H9 (cell line): ENCODE measurements at regions not wholly inside any gene's neighbourhood (a gene's known extent, or its start where the extent isn't known, plus 50 kb on each side); places are given as distances from the start of the nearest gene placed in this dataset.

Experiments
- DNase-seq: peaks from one replicate; pipeline ENCODE4 v3.0.0-alpha.2; 2017
- H2AFZ ChIP-seq: one replicate; pipeline ENCODE4 v1.6.1; 2013; ENCODE audit warnings: mild to moderate bottlenecking, low read length, control low read depth, moderate library complexity
- H2AK5ac ChIP-seq: 2 replicates; pipeline ENCODE4 v1.6.1; 2013; ENCODE audit warnings: low read length, control low read depth, mixed read lengths; ENCODE audit not compliant: insufficient read length
- H2BK120ac ChIP-seq: one replicate; pipeline ENCODE4 v1.6.1; 2013; ENCODE audit warnings: low read depth, mild to moderate bottlenecking, low read length, control low read depth, inconsistent platforms; ENCODE audit not compliant: poor library complexity, severe bottlenecking
- H2BK12ac ChIP-seq: 2 replicates; pipeline ENCODE4 v1.6.1; 2013; ENCODE audit warnings: low read length, control low read depth, mixed read lengths, low read depth; ENCODE audit not compliant: insufficient read length
- H2BK15ac ChIP-seq: 2 replicates; pipeline ENCODE4 v1.6.1; 2013; ENCODE audit warnings: low read depth, low read length, control low read depth
- H2BK20ac ChIP-seq: one replicate; pipeline ENCODE4 v1.6.1; 2013; ENCODE audit warnings: low read depth, mild to moderate bottlenecking, low read length, control low read depth, inconsistent platforms; ENCODE audit not compliant: poor library complexity, severe bottlenecking
- H2BK5ac ChIP-seq: 2 replicates; pipeline ENCODE4 v1.6.1; 2013; ENCODE audit warnings: low read length, control low read depth, mixed read lengths; ENCODE audit not compliant: insufficient read length
- H3K14ac ChIP-seq: 2 replicates; pipeline ENCODE4 v1.6.1; 2013; ENCODE audit warnings: low read length, control low read depth; ENCODE audit not compliant: insufficient read depth
- H3K18ac ChIP-seq: 2 replicates; pipeline ENCODE4 v1.6.1; 2013; ENCODE audit warnings: low read depth, mild to moderate bottlenecking, mixed read lengths, low read length, control low read depth; ENCODE audit not compliant: insufficient read length
- H3K23ac ChIP-seq: 2 replicates; pipeline ENCODE4 v1.6.1; 2013; ENCODE audit warnings: low read length, control low read depth, mixed read lengths, low read depth; ENCODE audit not compliant: insufficient read length
- H3K23me2 ChIP-seq: 2 replicates; pipeline ENCODE4 v1.6.1; 2013; ENCODE audit warnings: low read depth, mild to moderate bottlenecking, mixed read lengths, low read length, control low read depth; ENCODE audit not compliant: insufficient read length, poor library complexity, severe bottlenecking
- H3K27ac ChIP-seq: 2 replicates; pipeline ENCODE4 v1.5.1; 2013; ENCODE audit warnings: low read length, control low read depth, mixed read lengths, low read depth; ENCODE audit not compliant: insufficient read length
- H3K27me3 ChIP-seq: 2 replicates; pipeline ENCODE4 v1.6.1; 2013; ENCODE audit warnings: low read length, control low read depth, inconsistent platforms; ENCODE audit not compliant: insufficient read depth
- H3K4ac ChIP-seq: 2 replicates; pipeline ENCODE4 v1.6.1; 2013; ENCODE audit warnings: low read depth, mild to moderate bottlenecking, control low read depth, inconsistent platforms, low read length, moderate library complexity
- H3K4me1 ChIP-seq: 2 replicates; pipeline ENCODE4 v1.6.1; 2013; ENCODE audit warnings: low read length, control low read depth, inconsistent platforms; ENCODE audit not compliant: insufficient read depth
- H3K4me2 ChIP-seq: 2 replicates; pipeline ENCODE4 v1.6.1; 2013; ENCODE audit warnings: low read length, control low read depth, mixed read lengths; ENCODE audit not compliant: insufficient read length, insufficient read depth
- H3K56ac ChIP-seq: 2 replicates; pipeline ENCODE4 v1.6.1; 2013; ENCODE audit warnings: low read depth, mild to moderate bottlenecking, mixed read lengths, low read length, control low read depth; ENCODE audit not compliant: insufficient read length
- H3K79me1 ChIP-seq: 2 replicates; pipeline ENCODE4 v1.6.1; 2013; ENCODE audit warnings: low read depth, mild to moderate bottlenecking, moderate library complexity, low read length, control low read depth, inconsistent platforms; ENCODE audit not compliant: insufficient read depth, poor library complexity, severe bottlenecking
- H3K79me2 ChIP-seq: 2 replicates; pipeline ENCODE4 v1.6.1; 2013; ENCODE audit warnings: low read length, control low read depth, inconsistent platforms; ENCODE audit not compliant: insufficient read depth
- H3K9ac ChIP-seq: 2 replicates; pipeline ENCODE4 v1.6.1; 2013; ENCODE audit warnings: low read length, control low read depth, mixed read lengths; ENCODE audit not compliant: insufficient read length; ENCODE audit errors: extremely low read depth
- H3K9me3 ChIP-seq: one replicate; pipeline ENCODE4 v1.6.1; 2013; ENCODE audit warnings: low read depth, low read length, inconsistent platforms; ENCODE audit not compliant: control insufficient read depth
- H3T11ph ChIP-seq: one replicate; pipeline ENCODE4 v1.6.1; 2013; ENCODE audit warnings: mild to moderate bottlenecking, low read length, control low read depth, inconsistent platforms
- H4K20me1 ChIP-seq: one replicate; pipeline ENCODE4 v1.6.1; 2013; ENCODE audit not compliant: control insufficient read depth, insufficient read length, insufficient read depth
- H4K5ac ChIP-seq: 2 replicates; pipeline ENCODE4 v1.6.1; 2013; ENCODE audit warnings: low read depth, mild to moderate bottlenecking, mixed read lengths, low read length, control low read depth; ENCODE audit not compliant: insufficient read length
- H4K8ac ChIP-seq: replicated peaks from 2 replicates; pipeline ENCODE4 v1.6.1; 2013; ENCODE audit warnings: low read length, control low read depth, mixed read lengths, low read depth; ENCODE audit not compliant: insufficient read length
- H4K91ac ChIP-seq: 2 replicates; pipeline ENCODE4 v1.6.1; 2013; ENCODE audit warnings: low read depth, mild to moderate bottlenecking, moderate library complexity, mixed read lengths, low read length, control low read depth; ENCODE audit not compliant: insufficient read length
- H3K27ac Mint-ChIP-seq, 3 experiments: 2 replicates in 2 of 3; 3 replicates in 1 of 3; pipeline ENCODE4 v1.8.0; 2020 to 2021; ENCODE audit warnings: mixed read lengths in 3 of 3, mild to moderate bottlenecking in 1 of 3, moderate library complexity in 1 of 3
- H3K27me3 Mint-ChIP-seq: 2 replicates; pipeline ENCODE4 v1.8.0; 2021; ENCODE audit warnings: low read depth, mild to moderate bottlenecking, moderate library complexity, mixed read lengths
- H3K36me3 Mint-ChIP-seq, 3 experiments: 2 replicates in 2 of 3; 3 replicates in 1 of 3; pipeline ENCODE4 v1.8.0; 2020 to 2021; ENCODE audit warnings: low read depth in 3 of 3, mixed read lengths in 3 of 3; ENCODE audit not compliant: insufficient read depth in 1 of 3
- H3K4me1 Mint-ChIP-seq, 2 experiments: 2 replicates each; pipeline ENCODE4 v1.8.0; 2020; ENCODE audit warnings: mixed read lengths in 2 of 2
- H3K4me3 Mint-ChIP-seq, 2 experiments: 2 replicates in 1 of 2; 3 replicates in 1 of 2; pipeline ENCODE4 v1.8.0; 2020 to 2021; ENCODE audit warnings: mild to moderate bottlenecking in 2 of 2, mixed read lengths in 2 of 2, moderate library complexity in 1 of 2
- H3K9me3 Mint-ChIP-seq, 2 experiments: 2 replicates in 1 of 2; 3 replicates in 1 of 2; pipeline ENCODE4 v1.8.0; 2020; ENCODE audit warnings: mild to moderate bottlenecking in 2 of 2, mixed read lengths in 2 of 2, moderate library complexity in 1 of 2
- CTCF ChIP-seq: fragments of 200-600 bp; sonication (generic); conservative IDR thresholded peaks from 3 replicates; pipeline ENCODE4 v1.8.0; 2021; ENCODE audit warnings: antibody characterized with exemption, mild to moderate bottlenecking

GRCh38 chr12:70032076-70032475 is 207.0 kb downstream of the MYRFL start:
- Histone ChIP-seq H2BK20ac (no peak overlapping the region), H3K9me3 (no peaks in the 10 kb centered on the region), H3K14ac (no peak overlapping the region), H3K56ac (no peak overlapping the region), H3T11ph (no peak overlapping the region), H2AK5ac (no peak overlapping the region), H2BK120ac (no peak overlapping the region), H4K20me1 (no peaks in the 10 kb centered on the region), H3K79me1 (no peaks in the 10 kb centered on the region), H3K23me2 (no peaks in the 10 kb centered on the region), H2BK12ac (no peak overlapping the region), H3K4me1 (no peaks in the 10 kb centered on the region; the same call in 1 of the 2 replicates), H4K91ac (no peak overlapping the region), H4K8ac (no peak overlapping the region), H3K23ac (no peak overlapping the region), H2AFZ (no peak overlapping the region), H3K4ac (no peak overlapping the region), H3K27ac (no peak overlapping the region), H3K4me2 (no peak overlapping the region), H4K5ac (no peak overlapping the region), H3K79me2 (no peaks in the 10 kb centered on the region), H3K18ac (no peak overlapping the region), H3K9ac (no peak overlapping the region), H3K27me3 (no peaks in the 10 kb centered on the region), H2BK5ac (no peak overlapping the region), H2BK15ac (no peak overlapping the region)
- Mint-ChIP-seq H3K4me3 (no peak overlapping the region), H3K9me3 (peaks cover 4 to 8% of the 10 kb centered on the region in 2 experiments; a peak in 3 of 5 replicates), H3K4me1 (peaks cover 9 to 18% of the 10 kb centered on the region in 2 experiments), H3K27ac (no peak overlapping the region), H3K27me3 (no peaks in the 10 kb centered on the region), H3K36me3 (peaks cover 0 to 6% (median 0%) of the 10 kb centered on the region in 3 experiments; a peak in 2 of 7 replicates)
- no peak for TF ChIP-seq CTCF
- DNase-seq, result no peak
